Breast epithelium (tissue), 3 donors: ENCODE measurements at regions not wholly inside any gene's neighbourhood (a gene's known extent, or its start where the extent isn't known, plus 50 kb on each side); places are given as distances from the start of the nearest gene placed in this dataset.

Source experiments
- POLR2A ChIP-seq: fragments of 450-650 bp; IDR thresholded peaks from one replicate; pipeline ENCODE4 v1.6.1; 2016; ENCODE audit warnings: antibody characterized with exemption, mild to moderate bottlenecking, moderate library complexity
- POLR2AphosphoS5 ChIP-seq, 3 donors: sonication (generic); formaldehyde crosslinking; IDR thresholded peaks; one replicate each; pipeline ENCODE4 v1.6.1; 2017; ENCODE audit warnings: antibody characterized with exemption in 3 of 3
- TF ChIP-seq, protein P1 (sequence below), 3 donors: fragments of 450-650 bp; IDR thresholded peaks; one replicate each; pipeline ENCODE4 v1.5.1; 2016 to 2017; ENCODE audit warnings: antibody characterized with exemption in 3 of 3, mild to moderate bottlenecking in 3 of 3, moderate library complexity in 3 of 3

DNA sequence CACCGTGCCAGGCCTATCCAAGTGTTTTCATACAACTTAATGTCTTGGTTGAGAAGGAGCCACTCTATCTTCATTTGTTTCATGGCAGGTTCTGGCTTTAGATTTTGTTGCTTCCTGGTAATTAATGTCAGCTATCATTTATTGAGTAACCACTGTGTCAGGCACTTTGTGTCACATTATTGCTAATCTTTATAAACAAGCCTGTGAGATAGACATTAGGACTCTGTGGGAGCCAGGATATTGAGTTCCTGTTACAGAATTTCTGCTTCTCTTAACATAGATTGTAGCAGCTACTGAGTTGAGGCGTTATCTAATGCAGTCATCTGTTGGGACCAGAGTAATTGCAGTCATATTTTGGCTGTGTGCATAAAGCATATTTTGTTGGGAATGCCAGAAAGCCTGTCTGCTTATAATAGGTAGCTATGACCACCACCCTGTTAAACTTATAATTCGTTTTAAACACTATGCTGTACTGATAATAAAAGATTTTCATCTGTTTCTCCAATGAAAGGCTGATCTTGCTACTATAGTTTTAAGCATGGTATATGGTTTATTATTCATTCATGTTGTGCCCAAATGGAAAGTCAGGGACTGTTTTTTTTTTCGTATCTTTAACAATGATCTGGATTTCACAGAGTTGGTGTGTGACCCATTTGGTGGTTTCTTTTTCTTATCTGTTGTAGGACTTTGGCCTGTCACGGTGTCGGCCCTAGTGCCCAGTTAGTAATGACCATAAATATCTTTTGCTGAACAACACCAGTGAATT lies 432.6 kb downstream of the PCNX1 start:
- TF ChIP-seq, protein P1, sequence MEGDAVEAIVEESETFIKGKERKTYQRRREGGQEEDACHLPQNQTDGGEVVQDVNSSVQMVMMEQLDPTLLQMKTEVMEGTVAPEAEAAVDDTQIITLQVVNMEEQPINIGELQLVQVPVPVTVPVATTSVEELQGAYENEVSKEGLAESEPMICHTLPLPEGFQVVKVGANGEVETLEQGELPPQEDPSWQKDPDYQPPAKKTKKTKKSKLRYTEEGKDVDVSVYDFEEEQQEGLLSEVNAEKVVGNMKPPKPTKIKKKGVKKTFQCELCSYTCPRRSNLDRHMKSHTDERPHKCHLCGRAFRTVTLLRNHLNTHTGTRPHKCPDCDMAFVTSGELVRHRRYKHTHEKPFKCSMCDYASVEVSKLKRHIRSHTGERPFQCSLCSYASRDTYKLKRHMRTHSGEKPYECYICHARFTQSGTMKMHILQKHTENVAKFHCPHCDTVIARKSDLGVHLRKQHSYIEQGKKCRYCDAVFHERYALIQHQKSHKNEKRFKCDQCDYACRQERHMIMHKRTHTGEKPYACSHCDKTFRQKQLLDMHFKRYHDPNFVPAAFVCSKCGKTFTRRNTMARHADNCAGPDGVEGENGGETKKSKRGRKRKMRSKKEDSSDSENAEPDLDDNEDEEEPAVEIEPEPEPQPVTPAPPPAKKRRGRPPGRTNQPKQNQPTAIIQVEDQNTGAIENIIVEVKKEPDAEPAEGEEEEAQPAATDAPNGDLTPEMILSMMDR (IDR thresholded peaks at IDR 0.05) = no peak
- TF ChIP-seq POLR2A (no peak), POLR2AphosphoS5 (IDR thresholded peaks at IDR 0.05) (no peak)
